GM12864 (cell line): ENCODE measurements at regions not wholly inside any gene's neighbourhood (a gene's known extent, or its start where the extent isn't known, plus 50 kb on each side); places are given as distances from the start of the nearest gene placed in this dataset.
"Not testable (repeated sequence)": the region's sequence is repeated elsewhere in the genome, so short reads cannot be mapped to it uniquely, and the experiment has no call there.

ENCODE experiments used
- DNase-seq: peaks from one replicate; pipeline ENCODE4 v3.0.0-alpha.2; 2011; ENCODE audit warnings: low read depth
- H3K4me3 ChIP-seq: 2 replicates; pipeline ENCODE4 v1.5.1; 2011; ENCODE audit warnings: mild to moderate bottlenecking, low read depth, low read length, control low read depth
- CTCF ChIP-seq: IDR thresholded peaks from 2 replicates; pipeline ENCODE4 v1.5.1; 2011; ENCODE audit warnings: low read depth, mild to moderate bottlenecking, moderate library complexity, low read length, control low read depth, inconsistent platforms; ENCODE audit errors: missing control alignments

- no peak for TF ChIP-seq CTCF
- no peak for DNase-seq
Measured at GRCh38 chr4:55010550-55010949, 114.8 kb downstream of the KDR start.

GRCh38 chr4:55008166-55009056 is 117.0 kb downstream of the KDR start:
- no peak overlapping the region for H3K4me3 ChIP-seq
- DNase-seq = no peak
- peak; percentile 54 for TF ChIP-seq CTCF

More at GRCh38 chr4:55010550-55010949, 114.8 kb downstream of the KDR start:
- H3K4me3 ChIP-seq = no peak overlapping the region

GRCh38 chr4:55005910-55006309 is 119.5 kb downstream of the KDR start:
- DNase-seq = no peak
- H3K4me3 ChIP-seq = no peak overlapping the region
- TF ChIP-seq CTCF = no peak

- H3K4me3 ChIP-seq = no peak overlapping the region
- TF ChIP-seq CTCF = no peak
- no peak for DNase-seq
Measured at GRCh38 chr4:55004831-55005230, 120.6 kb downstream of the KDR start.

GRCh38 chr4:55002431-55002830 is 123.0 kb downstream of the KDR start:
- no peak for DNase-seq
- no peak overlapping the region for H3K4me3 ChIP-seq
- no peak for TF ChIP-seq CTCF

GRCh38 chr4:55001538-55001937 is 123.9 kb downstream of the KDR start:
- no peak for DNase-seq
- no peak for TF ChIP-seq CTCF
- H3K4me3 ChIP-seq = no peak overlapping the region

GRCh38 chr4:54999003-54999402 is 126.4 kb downstream of the KDR start:
- no peak overlapping the region for H3K4me3 ChIP-seq
- no peak for TF ChIP-seq CTCF
- no peak for DNase-seq

GRCh38 chr4:54993473-54994026 is 131.8 kb downstream of the KDR start:
- not testable (repeated sequence) for H3K4me3 ChIP-seq, DNase-seq
